NCI-H1105 (cell line): ENCODE measurements at regions not wholly inside any gene's neighbourhood (a gene's known extent, or its start where the extent isn't known, plus 50 kb on each side); places are given as distances from the start of the nearest gene placed in this dataset.

Experiments used
- DNase-seq: peaks from one replicate; lab custom pipeline; 2025; lab: John Stamatoyannopoulos, UW

DNA sequence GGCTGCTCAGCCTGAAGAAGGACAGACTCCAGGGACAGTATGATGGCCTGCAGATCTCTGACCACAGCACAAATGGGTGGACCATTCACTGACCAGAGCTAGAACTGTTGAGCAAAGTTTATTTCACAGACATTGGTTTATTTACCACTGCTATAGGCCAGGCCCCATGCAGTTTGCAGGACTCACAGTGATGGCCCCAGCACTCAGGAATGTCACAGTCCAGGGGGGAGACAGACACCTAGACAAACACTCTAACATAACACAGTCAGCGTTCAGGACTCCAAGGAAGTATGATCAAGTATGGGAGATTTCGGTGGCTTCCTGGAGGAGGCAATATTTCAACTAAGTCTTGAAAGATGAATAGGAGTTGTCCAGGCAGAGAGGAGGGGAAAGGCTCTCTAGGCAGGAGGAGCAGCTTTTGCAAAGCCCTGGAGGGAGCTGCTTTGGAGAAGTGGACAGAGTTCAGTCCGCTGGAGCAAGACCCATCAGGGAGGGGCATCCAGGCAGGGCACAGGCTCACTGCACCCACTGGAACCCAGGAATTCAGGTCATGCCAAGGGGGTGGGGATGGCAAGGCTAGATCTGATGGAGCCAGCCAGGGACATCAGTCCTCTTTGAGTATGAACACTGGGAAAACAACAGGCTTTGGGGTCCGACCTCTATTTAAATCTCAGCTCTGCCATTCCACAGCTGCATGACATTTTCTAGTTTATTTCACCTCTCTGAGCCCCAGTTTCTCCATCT is 454.3 kb downstream of the MATN1 start:
- DNase-seq: no peak

DNA sequence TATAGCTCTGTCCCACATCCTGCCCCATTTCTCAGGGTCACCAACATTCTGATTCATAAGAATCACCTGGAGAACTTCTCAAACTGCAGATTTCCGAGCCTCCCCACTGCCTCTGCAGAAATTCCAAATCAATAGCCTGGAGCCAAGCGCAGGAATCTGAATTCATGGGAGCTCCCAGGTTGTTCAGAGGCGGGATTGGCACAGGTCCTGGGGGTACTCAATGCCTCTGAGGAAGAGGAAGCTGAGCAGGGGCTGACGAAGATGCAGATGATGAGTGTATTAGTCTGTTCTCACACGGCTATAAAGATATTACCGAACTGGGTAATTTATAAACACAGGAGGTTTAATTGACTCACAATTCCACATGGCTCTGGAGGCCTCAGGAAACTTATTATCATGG is 455.5 kb downstream of the MATN1 start:
- DNase-seq: no peak

DNA sequence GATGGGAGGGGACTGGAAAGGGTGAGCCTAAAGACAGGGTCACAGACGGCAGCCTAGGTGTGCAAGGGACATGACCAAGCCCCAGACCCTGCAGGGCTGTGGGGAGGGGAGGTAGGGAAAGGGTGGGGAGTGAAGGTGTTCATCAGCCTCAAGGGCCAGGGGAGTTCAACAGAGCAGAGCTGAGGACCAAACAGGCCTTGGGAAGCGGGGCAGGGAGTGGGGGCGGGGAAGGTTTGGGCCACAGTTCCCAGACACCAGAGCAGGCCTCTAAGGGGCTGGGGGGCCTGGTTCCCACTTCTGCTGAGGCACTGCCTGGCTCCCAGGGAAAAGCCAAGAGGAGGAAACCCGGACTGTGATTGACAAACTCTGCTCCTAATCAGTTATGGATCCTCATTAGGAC is 456.3 kb downstream of the MATN1 start:
- no peak for DNase-seq

DNA sequence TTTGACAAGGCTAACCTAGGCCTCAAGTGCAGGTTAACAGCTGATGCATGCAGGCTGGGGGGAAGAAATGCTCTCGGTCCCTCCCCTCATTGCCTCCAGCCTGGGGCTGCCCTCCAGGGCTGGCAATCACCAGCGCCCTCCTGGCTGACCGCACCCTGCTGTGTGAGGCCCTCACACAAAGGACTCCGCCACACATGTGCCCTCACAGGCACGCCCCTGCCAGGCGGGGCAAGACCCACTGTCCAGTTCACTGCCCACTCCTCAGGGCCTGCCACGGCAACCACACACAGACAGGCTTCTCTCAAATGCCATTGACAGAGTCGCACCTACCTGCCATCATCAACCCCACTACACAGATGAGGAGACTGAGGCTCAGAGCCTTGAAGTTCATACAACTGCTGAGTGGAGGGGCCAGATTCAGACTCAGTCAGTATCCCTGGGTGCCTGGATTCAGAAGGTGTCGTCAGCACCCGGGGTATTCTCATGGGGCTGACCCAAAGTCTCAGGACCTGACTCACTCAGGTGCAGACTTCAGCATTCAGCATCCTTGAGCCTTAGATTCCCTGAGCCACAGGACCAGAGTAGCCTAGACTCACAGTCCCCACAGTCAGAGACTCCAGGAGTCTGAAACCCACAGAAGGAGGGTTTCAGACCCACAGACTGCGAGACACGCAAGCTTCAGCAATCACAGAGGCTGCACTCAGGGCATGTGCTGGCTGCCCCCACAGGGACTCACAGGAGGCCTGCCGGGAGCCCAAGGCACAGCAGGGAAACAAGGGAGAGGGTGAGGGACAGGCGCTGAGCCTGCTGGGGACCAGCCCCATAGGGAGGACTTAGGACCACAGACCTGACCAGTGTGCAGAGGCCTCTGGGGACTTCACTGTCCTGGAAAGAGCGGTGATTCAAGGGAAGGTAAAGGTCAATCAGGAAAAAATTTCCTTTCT is 458.0 kb downstream of the MATN1 start:
- DNase-seq: no peak

GRCh38 chr1:30264672-30265025 is 458.7 kb downstream of the MATN1 start:
- no peak for DNase-seq

GRCh38 chr1:30263888-30264671 is 459.3 kb downstream of the MATN1 start:
- no peak for DNase-seq

DNA sequence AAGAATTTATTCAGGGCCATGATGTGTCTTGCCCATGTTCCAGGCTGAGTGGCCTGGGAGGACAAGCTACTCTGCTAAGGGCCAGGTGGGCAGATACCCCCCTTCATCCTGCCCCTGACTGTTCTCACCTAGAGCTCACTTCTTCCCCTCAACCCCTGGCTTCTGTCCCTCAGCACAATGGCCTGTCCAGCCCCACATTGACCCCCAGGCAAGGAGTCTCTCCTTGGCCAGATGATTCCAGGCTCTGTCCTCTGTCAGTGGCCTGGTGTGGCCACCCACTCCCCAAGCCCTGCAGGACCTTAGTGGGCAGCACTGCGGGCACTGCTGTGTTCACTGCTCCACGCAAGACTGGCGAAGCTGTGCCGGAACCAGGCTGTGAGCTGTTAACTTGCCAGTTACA is 460.0 kb downstream of the MATN1 start:
- no peak for DNase-seq

- DNase-seq: no peak
These were observed 461.2 kb downstream of the MATN1 start for GRCh38 chr1:30262158-30262557.

- DNase-seq: no peak
These were observed 463.1 kb downstream of the MATN1 start for GRCh38 chr1:30260318-30260717.

DNA sequence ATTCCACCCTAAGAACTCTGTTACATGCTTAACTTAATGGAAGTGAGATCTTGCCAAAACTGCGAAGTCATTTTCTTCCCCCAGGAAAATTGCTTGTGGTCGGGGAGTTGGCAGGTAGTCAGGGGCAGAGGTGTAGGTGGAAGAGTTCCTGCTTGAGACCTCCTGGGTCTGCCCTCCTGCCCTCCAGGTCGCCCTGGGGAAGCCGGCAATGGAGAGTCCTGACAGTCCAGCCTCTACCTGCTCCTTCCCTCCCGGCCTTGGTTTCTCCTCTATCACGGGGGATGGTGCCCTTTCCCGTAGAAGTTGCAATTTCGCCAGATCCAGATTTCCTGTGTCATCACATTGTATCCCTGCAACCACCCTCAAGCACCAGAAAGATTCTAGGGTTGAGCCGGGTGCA is 463.8 kb downstream of the MATN1 start:
- no peak for DNase-seq

DNA sequence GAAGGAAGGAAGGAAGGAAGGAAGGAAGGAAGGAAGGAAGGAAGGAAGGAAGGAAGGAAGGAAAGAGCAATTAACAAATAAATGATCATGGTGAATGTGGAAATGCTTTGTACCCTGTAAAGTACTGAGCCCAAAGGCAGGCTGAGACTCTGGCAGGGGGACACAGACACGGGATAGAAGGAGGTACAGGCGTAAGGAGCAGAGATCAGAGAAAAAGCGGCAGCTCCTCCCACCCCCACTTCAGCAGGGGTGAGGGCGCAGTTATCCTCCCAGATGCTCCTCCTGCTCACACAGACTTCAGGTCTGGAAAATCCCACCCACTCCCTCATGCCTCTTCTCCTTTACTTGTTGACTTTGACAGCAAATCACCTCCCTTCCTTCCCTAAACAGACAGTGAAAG is 464.5 kb downstream of the MATN1 start:
- no peak for DNase-seq

GRCh38 chr1:30258471-30258870 is 464.9 kb downstream of the MATN1 start:
- no peak for DNase-seq

- no peak for DNase-seq
These were observed 465.5 kb downstream of the MATN1 start for GRCh38 chr1:30257742-30258380.

GRCh38 chr1:30257322-30257721 is 466.1 kb downstream of the MATN1 start:
- DNase-seq: no peak

GRCh38 chr1:30256911-30257310 is 466.5 kb downstream of the MATN1 start:
- no peak for DNase-seq

DNA sequence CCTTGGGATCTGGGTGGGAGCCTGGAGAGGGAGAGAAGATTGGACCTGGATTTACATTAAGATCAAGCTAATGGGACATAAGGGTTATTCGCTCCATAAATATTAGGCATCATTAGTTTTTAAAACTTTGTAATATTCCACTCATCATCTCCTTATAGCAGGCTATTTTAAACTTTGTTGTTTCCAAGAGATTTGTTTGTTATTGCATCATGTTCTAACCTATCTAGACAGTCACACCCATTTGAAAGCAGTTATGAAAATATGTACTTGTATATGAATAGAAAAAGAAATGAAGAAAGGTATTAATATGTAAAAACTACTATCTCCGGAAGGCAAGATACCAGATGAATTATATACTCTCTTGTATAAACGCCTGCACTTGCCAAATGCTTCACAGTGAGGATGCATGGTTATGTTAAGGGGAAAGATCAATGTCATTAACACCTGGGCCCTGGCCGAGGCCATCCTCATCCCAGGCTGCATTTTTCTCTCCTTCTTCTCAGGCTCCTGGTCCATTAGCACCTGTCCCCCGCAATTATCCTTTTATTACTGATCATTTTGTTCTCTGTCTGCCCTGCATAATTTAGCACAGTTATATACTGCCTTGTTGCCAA is 468.2 kb downstream of the MATN1 start:
- no peak for DNase-seq

GRCh38 chr1:30253807-30254440 is 469.5 kb downstream of the MATN1 start:
- no peak for DNase-seq

- DNase-seq: no peak
These were observed 470.0 kb downstream of the MATN1 start for GRCh38 chr1:30253361-30253760.

DNA sequence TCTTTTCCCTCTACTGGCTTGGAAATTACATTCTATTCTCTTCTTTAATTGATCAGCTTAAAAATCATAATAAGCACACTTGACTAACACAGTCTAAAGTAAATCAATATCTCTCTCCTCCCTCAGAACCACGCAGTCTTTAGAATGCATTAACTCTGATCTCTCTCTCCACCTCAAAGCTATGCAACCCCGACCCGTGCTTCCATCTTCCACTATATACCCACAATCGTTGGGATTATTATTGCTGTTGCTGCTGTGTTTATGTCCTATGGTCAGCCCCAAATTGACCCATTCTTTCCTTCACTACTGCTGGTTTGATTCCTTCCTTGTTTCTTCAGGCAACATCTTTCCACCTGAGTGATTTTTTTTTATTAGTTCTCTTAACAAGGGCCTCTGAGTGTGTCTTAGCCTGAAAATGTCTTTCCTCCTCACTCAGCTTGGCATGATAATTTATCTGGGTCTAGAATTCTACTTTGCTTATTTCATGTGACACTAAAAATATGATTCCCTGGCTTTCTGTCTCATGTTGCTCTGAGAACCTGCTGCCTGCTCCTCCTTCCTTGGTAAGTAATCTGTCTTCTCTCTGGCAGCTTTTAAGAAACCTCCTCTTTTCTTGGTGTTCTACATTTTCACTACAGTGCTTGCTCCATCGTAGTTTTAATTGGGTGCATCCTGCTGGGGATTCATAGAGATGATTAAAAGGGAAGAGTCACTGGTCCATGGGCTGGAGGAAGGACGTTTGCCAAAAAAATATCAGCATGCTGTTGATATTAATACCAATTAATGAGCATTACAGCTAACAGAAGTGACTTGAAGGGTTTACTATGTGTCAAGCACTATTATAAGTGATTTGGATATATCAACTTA is 472.2 kb downstream of the MATN1 start:
- DNase-seq: no peak

- DNase-seq: no peak
These were observed 472.9 kb downstream of the MATN1 start for GRCh38 chr1:30250338-30250983.
